ENCODE measurements at regions not wholly inside any gene's neighbourhood (a gene's known extent, or its start where the extent isn't known, plus 50 kb on each side); places are given as distances from the start of the nearest gene placed in this dataset.

- H3K4me1 ChIP-seq (ENCODE audit: insufficient read depth, low read length), result no peaks in the 10 kb centered on the region
- Mint-ChIP-seq H3K27me3 (peaks cover 9% of the 10 kb centered on the region), H3K9me3 (no peaks in the 10 kb centered on the region), H3K4me1 (ENCODE audit: low read depth) (no peaks in the 10 kb centered on the region), H3K36me3 (ENCODE audit: low read depth) (no peaks in the 10 kb centered on the region), H3K27ac (no peak overlapping the region), H3K4me3 (no peak overlapping the region)
- no peak for ATAC-seq (ENCODE audit: poor library complexity)
- no peaks in the 10 kb centered on the region for H3K36me3 ChIP-seq (ENCODE audit: insufficient read depth, low read length)
- intact Hi-C loops (cut with DNase I, micrococcal nuclease), result no loop called here
- DNase-seq, result no peak
- no peaks in the 10 kb centered on the region for H3K9me3 ChIP-seq (ENCODE audit: control insufficient read depth in 1 of 2, insufficient read depth in 1 of 2, low read length in 2 of 2)
- TF ChIP-seq CTCF (IDR thresholded peaks at IDR 0.05), result no peak
- ChIA-PET CTCF (no interaction called here), POLR2A (no interaction called here)
- no peak overlapping the region for H3K27ac ChIP-seq (ENCODE audit: low read depth in 1 of 2, low read length in 2 of 2)
- H3K4me3 ChIP-seq (ENCODE audit: low read length), result no peak overlapping the region
- peaks cover 0 to 3% of the 10 kb centered on the region in 2 experiments for H3K27me3 ChIP-seq (ENCODE audit: control insufficient read depth in 1 of 2, insufficient read depth in 2 of 2, low read length in 2 of 2)
Observed at GRCh38 chr13:44660050-44660449, 83.9 kb upstream of the TSC22D1 start.

- Mint-ChIP-seq H3K27me3 (peaks cover 5% of the 10 kb centered on the region), H3K27ac (no peak overlapping the region), H3K4me1 (ENCODE audit: low read depth) (no peaks in the 10 kb centered on the region), H3K4me3 (no peak overlapping the region), H3K9me3 (no peaks in the 10 kb centered on the region), H3K36me3 (ENCODE audit: low read depth) (no peaks in the 10 kb centered on the region)
- Histone ChIP-seq H3K27me3 (ENCODE audit: control insufficient read depth in 1 of 2, insufficient read depth in 2 of 2, low read length in 2 of 2) (peaks cover 0 to 4% of the 10 kb centered on the region in 2 experiments), H3K9me3 (ENCODE audit: control insufficient read depth in 1 of 2, insufficient read depth in 1 of 2, low read length in 2 of 2) (no peaks in the 10 kb centered on the region), H3K36me3 (ENCODE audit: insufficient read depth, low read length) (no peaks in the 10 kb centered on the region), H3K27ac (ENCODE audit: low read depth in 1 of 2, low read length in 2 of 2) (no peak overlapping the region), H3K4me1 (ENCODE audit: insufficient read depth, low read length) (no peaks in the 10 kb centered on the region), H3K4me3 (ENCODE audit: low read length) (no peak overlapping the region)
- no peak for TF ChIP-seq CTCF (IDR thresholded peaks at IDR 0.05)
- ATAC-seq (ENCODE audit: poor library complexity) (no peak), DNase-seq (no peak)
- intact Hi-C loops (cut with DNase I, micrococcal nuclease), result no loop called here
- ChIA-PET POLR2A (no interaction called here), CTCF (interaction anchor here (0.7 kb wide), 1 partner anchor 247 kb away, joined by 5 read pairs; no protein-coding TSS in a partner anchor)
Observed at GRCh38 chr13:44652962-44653660, 77.0 kb upstream of the TSC22D1 start.

- H3K27me3 Mint-ChIP-seq, result peaks cover 5% of the 10 kb centered on the region
- H3K36me3 Mint-ChIP-seq (ENCODE audit: low read depth), result no peaks in the 10 kb centered on the region
- Histone ChIP-seq H3K36me3 (ENCODE audit: insufficient read depth, low read length) (no peaks in the 10 kb centered on the region), H3K27ac (ENCODE audit: low read depth in 1 of 2, low read length in 2 of 2) (no peak overlapping the region), H3K27me3 (ENCODE audit: control insufficient read depth in 1 of 2, insufficient read depth in 2 of 2, low read length in 2 of 2) (peaks cover 0 to 4% of the 10 kb centered on the region in 2 experiments), H3K4me1 (ENCODE audit: insufficient read depth, low read length) (no peaks in the 10 kb centered on the region), H3K9me3 (ENCODE audit: control insufficient read depth in 1 of 2, insufficient read depth in 1 of 2, low read length in 2 of 2) (no peaks in the 10 kb centered on the region), H3K4me3 (ENCODE audit: low read length) (no peak overlapping the region)
- H3K27ac Mint-ChIP-seq, result no peak overlapping the region
- ChIA-PET CTCF (no interaction called here), POLR2A (no interaction called here)
- DNase-seq (no peak), ATAC-seq (ENCODE audit: poor library complexity) (no peak)
- H3K9me3 Mint-ChIP-seq, result no peaks in the 10 kb centered on the region
- H3K4me3 Mint-ChIP-seq, result no peak overlapping the region
- intact Hi-C loops (cut with DNase I, micrococcal nuclease), result no loop called here
- TF ChIP-seq CTCF (IDR thresholded peaks at IDR 0.05), result no peak
- no peaks in the 10 kb centered on the region for H3K4me1 Mint-ChIP-seq (ENCODE audit: low read depth)
Observed at GRCh38 chr13:44652168-44652567, 76.0 kb upstream of the TSC22D1 start.

All from CD4-positive, alpha-beta T cell (primary cell).